WTC11 (cell line): ENCODE measurements at regions not wholly inside any gene's neighbourhood (a gene's known extent, or its start where the extent isn't known, plus 50 kb on each side); places are given as distances from the start of the nearest gene placed in this dataset.
A peak's percentile ranks its signal among the peaks of the same experiment; 100 is the strongest.

Source experiments
- ATAC-seq: fragments of 200-7000 bp; cut with Tn5 transposase; 2 replicates; pipeline ENCODE4 v1.10.0; 2021; ENCODE audit warnings: mild to moderate bottlenecking, moderate library complexity
- CTCF ChIA-PET: fragments of 300-600 bp; sonication (Branson Sonifier 250); formaldehyde crosslinking; loops from one replicate; lab custom pipeline; 2021; ENCODE audit warnings: antibody characterized with exemption; lab: Charles Lee
- POLR2A ChIA-PET: fragments of 350-600 bp; sonication (Branson Sonifier 250); formaldehyde crosslinking; loops from one replicate; lab custom pipeline; 2021; ENCODE audit warnings: antibody characterized with exemption; lab: Charles Lee
- DNase-seq: peaks from one replicate; pipeline ENCODE4 v3.0.0; 2021; ENCODE audit warnings: low spot score
- H3K27ac Mint-ChIP-seq: 2 replicates; pipeline ENCODE4 v1.8.0; 2021; ENCODE audit warnings: mixed read lengths
- H3K27me3 Mint-ChIP-seq: 2 replicates; pipeline ENCODE4 v1.8.0; 2021; ENCODE audit warnings: low read depth, mild to moderate bottlenecking, moderate library complexity, mixed read lengths
- H3K36me3 Mint-ChIP-seq: 2 replicates; pipeline ENCODE4 v1.8.0; 2021; ENCODE audit warnings: mixed read lengths
- H3K4me1 Mint-ChIP-seq: 2 replicates; pipeline ENCODE4 v1.8.0; 2022; ENCODE audit warnings: mixed read lengths
- H3K4me3 Mint-ChIP-seq: 2 replicates; pipeline ENCODE4 v1.8.0; 2021; ENCODE audit warnings: mild to moderate bottlenecking, moderate library complexity, mixed read lengths
- H3K9me3 Mint-ChIP-seq: 2 replicates; pipeline ENCODE4 v1.8.0; 2021; ENCODE audit warnings: mixed read lengths
- CREB1 ChIP-seq: sonication (generic); formaldehyde crosslinking; IDR thresholded peaks from 2 replicates; pipeline ENCODE4 v1.8.0; 2023; ENCODE audit warnings: mild to moderate bottlenecking, missing genetic modification reagents
- FOXJ3 ChIP-seq: sonication (generic); formaldehyde crosslinking; IDR thresholded peaks from 2 replicates; pipeline ENCODE4 v1.9.0; 2021; ENCODE audit warnings: missing genetic modification reagents, mild to moderate bottlenecking, borderline replicate concordance
- FOXK1 ChIP-seq: sonication (generic); formaldehyde crosslinking; IDR thresholded peaks from 2 replicates; pipeline ENCODE4 v1.8.0; 2022; ENCODE audit warnings: mild to moderate bottlenecking, moderate library complexity, missing genetic modification reagents
- GABPB1 ChIP-seq: sonication (generic); formaldehyde crosslinking; IDR thresholded peaks from 2 replicates; pipeline ENCODE4 v1.8.1; 2023; ENCODE audit warnings: mild to moderate bottlenecking, missing genetic modification reagents
- KAT7 ChIP-seq: sonication (generic); formaldehyde crosslinking; IDR thresholded peaks from 2 replicates; pipeline ENCODE4 v1.8.1; 2023; ENCODE audit warnings: missing genetic modification reagents, mild to moderate bottlenecking, borderline replicate concordance
- TCF7 ChIP-seq: sonication (generic); formaldehyde crosslinking; IDR thresholded peaks from 2 replicates; pipeline ENCODE4 v1.8.0; 2022; ENCODE audit warnings: mild to moderate bottlenecking, low read depth, missing genetic modification reagents, moderate library complexity
- TP53 ChIP-seq: sonication (generic); formaldehyde crosslinking; IDR thresholded peaks from 2 replicates; pipeline ENCODE4 v1.8.1; 2023; ENCODE audit warnings: mild to moderate bottlenecking, missing genetic modification reagents
- TF ChIP-seq, protein P1 (sequence below): fragments of 250-450 bp; sonication (Bioruptor Pico); IDR thresholded peaks from 2 replicates; pipeline ENCODE4 v1.9.0; 2021; ENCODE audit warnings: mild to moderate bottlenecking, borderline replicate concordance
- TF ChIP-seq, protein P2 (sequence below): sonication (generic); formaldehyde crosslinking; IDR thresholded peaks from 2 replicates; pipeline ENCODE4 v1.8.1; 2022; ENCODE audit warnings: low read depth, missing genetic modification reagents, borderline replicate concordance
- TF ChIP-seq, protein P3 (sequence below): fragments of 250-450 bp; sonication (Bioruptor Pico); IDR thresholded peaks from 2 replicates; pipeline ENCODE4 v1.9.0; 2021; ENCODE audit warnings: mild to moderate bottlenecking
- TF ChIP-seq, protein P4 (sequence below): fragments of 250-450 bp; sonication (Bioruptor Pico); IDR thresholded peaks from 2 replicates; pipeline ENCODE4 v1.9.0; 2021; ENCODE audit warnings: mild to moderate bottlenecking
- TF ChIP-seq, protein P5 (sequence below): sonication (generic); formaldehyde crosslinking; IDR thresholded peaks from 2 replicates; pipeline ENCODE4 v1.8.1; 2023; ENCODE audit warnings: mild to moderate bottlenecking, missing genetic modification reagents, borderline replicate concordance
- TF ChIP-seq, protein P6 (sequence below): sonication (generic); formaldehyde crosslinking; IDR thresholded peaks from 2 replicates; pipeline ENCODE4 v1.8.1; 2022; ENCODE audit warnings: mild to moderate bottlenecking, moderate library complexity, missing genetic modification reagents
- TF ChIP-seq, protein P7 (sequence below): sonication (generic); formaldehyde crosslinking; IDR thresholded peaks from 2 replicates; pipeline ENCODE4 v1.8.0; 2022; ENCODE audit warnings: mild to moderate bottlenecking, missing genetic modification reagents

DNA sequence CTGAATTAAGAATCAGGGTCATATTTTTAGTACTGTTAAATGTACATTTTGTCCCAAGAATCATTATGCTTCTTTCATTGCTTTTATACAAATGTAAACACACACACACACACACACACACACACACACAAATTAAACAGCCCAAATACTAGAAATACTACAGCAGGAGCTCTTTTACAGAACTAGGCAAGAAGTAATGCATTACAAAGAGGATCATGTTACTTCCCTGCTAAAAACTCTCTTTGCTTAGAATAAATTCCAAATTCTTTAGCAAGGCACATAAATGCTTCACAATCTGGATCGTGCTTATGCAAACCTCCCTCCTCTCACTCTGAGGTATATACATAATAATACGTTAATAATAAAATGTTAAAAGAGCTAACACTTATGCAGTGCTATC, 720.4 kb upstream of the ADGRL4 start (continued):
- TF ChIP-seq, protein P1, sequence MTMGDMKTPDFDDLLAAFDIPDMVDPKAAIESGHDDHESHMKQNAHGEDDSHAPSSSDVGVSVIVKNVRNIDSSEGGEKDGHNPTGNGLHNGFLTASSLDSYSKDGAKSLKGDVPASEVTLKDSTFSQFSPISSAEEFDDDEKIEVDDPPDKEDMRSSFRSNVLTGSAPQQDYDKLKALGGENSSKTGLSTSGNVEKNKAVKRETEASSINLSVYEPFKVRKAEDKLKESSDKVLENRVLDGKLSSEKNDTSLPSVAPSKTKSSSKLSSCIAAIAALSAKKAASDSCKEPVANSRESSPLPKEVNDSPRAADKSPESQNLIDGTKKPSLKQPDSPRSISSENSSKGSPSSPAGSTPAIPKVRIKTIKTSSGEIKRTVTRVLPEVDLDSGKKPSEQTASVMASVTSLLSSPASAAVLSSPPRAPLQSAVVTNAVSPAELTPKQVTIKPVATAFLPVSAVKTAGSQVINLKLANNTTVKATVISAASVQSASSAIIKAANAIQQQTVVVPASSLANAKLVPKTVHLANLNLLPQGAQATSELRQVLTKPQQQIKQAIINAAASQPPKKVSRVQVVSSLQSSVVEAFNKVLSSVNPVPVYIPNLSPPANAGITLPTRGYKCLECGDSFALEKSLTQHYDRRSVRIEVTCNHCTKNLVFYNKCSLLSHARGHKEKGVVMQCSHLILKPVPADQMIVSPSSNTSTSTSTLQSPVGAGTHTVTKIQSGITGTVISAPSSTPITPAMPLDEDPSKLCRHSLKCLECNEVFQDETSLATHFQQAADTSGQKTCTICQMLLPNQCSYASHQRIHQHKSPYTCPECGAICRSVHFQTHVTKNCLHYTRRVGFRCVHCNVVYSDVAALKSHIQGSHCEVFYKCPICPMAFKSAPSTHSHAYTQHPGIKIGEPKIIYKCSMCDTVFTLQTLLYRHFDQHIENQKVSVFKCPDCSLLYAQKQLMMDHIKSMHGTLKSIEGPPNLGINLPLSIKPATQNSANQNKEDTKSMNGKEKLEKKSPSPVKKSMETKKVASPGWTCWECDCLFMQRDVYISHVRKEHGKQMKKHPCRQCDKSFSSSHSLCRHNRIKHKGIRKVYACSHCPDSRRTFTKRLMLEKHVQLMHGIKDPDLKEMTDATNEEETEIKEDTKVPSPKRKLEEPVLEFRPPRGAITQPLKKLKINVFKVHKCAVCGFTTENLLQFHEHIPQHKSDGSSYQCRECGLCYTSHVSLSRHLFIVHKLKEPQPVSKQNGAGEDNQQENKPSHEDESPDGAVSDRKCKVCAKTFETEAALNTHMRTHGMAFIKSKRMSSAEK (CRISPR knock-in tag) = no peak
- TF ChIP-seq, protein P2, sequence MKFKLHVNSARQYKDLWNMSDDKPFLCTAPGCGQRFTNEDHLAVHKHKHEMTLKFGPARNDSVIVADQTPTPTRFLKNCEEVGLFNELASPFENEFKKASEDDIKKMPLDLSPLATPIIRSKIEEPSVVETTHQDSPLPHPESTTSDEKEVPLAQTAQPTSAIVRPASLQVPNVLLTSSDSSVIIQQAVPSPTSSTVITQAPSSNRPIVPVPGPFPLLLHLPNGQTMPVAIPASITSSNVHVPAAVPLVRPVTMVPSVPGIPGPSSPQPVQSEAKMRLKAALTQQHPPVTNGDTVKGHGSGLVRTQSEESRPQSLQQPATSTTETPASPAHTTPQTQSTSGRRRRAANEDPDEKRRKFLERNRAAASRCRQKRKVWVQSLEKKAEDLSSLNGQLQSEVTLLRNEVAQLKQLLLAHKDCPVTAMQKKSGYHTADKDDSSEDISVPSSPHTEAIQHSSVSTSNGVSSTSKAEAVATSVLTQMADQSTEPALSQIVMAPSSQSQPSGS = no peak
- TF ChIP-seq, protein P3, sequence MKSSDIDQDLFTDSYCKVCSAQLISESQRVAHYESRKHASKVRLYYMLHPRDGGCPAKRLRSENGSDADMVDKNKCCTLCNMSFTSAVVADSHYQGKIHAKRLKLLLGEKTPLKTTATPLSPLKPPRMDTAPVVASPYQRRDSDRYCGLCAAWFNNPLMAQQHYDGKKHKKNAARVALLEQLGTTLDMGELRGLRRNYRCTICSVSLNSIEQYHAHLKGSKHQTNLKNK (CRISPR knock-in tag) = no peak
- TF ChIP-seq, protein P4, sequence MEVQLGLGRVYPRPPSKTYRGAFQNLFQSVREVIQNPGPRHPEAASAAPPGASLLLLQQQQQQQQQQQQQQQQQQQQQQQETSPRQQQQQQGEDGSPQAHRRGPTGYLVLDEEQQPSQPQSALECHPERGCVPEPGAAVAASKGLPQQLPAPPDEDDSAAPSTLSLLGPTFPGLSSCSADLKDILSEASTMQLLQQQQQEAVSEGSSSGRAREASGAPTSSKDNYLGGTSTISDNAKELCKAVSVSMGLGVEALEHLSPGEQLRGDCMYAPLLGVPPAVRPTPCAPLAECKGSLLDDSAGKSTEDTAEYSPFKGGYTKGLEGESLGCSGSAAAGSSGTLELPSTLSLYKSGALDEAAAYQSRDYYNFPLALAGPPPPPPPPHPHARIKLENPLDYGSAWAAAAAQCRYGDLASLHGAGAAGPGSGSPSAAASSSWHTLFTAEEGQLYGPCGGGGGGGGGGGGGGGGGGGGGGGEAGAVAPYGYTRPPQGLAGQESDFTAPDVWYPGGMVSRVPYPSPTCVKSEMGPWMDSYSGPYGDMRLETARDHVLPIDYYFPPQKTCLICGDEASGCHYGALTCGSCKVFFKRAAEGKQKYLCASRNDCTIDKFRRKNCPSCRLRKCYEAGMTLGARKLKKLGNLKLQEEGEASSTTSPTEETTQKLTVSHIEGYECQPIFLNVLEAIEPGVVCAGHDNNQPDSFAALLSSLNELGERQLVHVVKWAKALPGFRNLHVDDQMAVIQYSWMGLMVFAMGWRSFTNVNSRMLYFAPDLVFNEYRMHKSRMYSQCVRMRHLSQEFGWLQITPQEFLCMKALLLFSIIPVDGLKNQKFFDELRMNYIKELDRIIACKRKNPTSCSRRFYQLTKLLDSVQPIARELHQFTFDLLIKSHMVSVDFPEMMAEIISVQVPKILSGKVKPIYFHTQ = no peak
- TF ChIP-seq, protein P5, sequence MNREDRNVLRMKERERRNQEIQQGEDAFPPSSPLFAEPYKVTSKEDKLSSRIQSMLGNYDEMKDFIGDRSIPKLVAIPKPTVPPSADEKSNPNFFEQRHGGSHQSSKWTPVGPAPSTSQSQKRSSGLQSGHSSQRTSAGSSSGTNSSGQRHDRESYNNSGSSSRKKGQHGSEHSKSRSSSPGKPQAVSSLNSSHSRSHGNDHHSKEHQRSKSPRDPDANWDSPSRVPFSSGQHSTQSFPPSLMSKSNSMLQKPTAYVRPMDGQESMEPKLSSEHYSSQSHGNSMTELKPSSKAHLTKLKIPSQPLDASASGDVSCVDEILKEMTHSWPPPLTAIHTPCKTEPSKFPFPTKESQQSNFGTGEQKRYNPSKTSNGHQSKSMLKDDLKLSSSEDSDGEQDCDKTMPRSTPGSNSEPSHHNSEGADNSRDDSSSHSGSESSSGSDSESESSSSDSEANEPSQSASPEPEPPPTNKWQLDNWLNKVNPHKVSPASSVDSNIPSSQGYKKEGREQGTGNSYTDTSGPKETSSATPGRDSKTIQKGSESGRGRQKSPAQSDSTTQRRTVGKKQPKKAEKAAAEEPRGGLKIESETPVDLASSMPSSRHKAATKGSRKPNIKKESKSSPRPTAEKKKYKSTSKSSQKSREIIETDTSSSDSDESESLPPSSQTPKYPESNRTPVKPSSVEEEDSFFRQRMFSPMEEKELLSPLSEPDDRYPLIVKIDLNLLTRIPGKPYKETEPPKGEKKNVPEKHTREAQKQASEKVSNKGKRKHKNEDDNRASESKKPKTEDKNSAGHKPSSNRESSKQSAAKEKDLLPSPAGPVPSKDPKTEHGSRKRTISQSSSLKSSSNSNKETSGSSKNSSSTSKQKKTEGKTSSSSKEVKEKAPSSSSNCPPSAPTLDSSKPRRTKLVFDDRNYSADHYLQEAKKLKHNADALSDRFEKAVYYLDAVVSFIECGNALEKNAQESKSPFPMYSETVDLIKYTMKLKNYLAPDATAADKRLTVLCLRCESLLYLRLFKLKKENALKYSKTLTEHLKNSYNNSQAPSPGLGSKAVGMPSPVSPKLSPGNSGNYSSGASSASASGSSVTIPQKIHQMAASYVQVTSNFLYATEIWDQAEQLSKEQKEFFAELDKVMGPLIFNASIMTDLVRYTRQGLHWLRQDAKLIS (CRISPR knock-in tag) = no peak
- TF ChIP-seq TCF7 (CRISPR knock-in tag) = no peak
- no peak for TF ChIP-seq FOXK1 (CRISPR knock-in tag)
- TF ChIP-seq CREB1 = no peak
- no peak for TF ChIP-seq KAT7 (CRISPR knock-in tag)
- TF ChIP-seq TP53 (CRISPR knock-in tag) = no peak

DNA sequence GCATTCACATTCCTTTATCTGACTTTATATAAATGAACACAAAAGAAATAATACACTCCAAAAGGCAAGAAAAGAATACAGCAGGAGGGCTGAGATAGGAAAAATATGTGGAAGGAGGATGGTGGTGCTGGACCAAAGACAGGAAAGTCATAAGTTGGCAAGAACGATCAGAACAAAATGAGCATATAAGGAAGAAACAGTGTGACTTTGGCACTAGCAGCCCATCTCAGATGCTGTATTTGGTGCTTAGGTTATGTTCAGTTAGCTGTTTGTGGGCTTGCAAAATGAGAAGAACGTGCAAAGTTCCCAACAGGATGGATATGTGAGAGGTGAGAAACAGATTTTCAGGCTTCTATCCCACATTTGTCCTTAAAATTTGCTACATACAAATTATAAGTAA, 719.8 kb upstream of the ADGRL4 start:
- Mint-ChIP-seq H3K9me3 (peaks cover 4% of the 10 kb centered on the region; the same call in 1 of the 2 replicates), H3K27me3 (no peaks in the 10 kb centered on the region), H3K4me3 (no peak overlapping the region), H3K27ac (peak overlapping the region; percentile 4; the same call in 1 of the 2 replicates), H3K36me3 (no peaks in the 10 kb centered on the region), H3K4me1 (peaks cover 25% of the 10 kb centered on the region)
- ATAC-seq (no peak), DNase-seq (no peak)
- CTCF ChIA-PET = no interaction called here
- TF ChIP-seq, protein P6, sequence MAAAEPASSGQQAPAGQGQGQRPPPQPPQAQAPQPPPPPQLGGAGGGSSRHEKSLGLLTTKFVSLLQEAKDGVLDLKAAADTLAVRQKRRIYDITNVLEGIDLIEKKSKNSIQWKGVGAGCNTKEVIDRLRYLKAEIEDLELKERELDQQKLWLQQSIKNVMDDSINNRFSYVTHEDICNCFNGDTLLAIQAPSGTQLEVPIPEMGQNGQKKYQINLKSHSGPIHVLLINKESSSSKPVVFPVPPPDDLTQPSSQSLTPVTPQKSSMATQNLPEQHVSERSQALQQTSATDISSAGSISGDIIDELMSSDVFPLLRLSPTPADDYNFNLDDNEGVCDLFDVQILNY (CRISPR knock-in tag) = no peak
- TF ChIP-seq GABPB1 (CRISPR knock-in tag) = no peak
- TF ChIP-seq FOXJ3 (CRISPR knock-in tag) = no peak
- TF ChIP-seq, protein P7, sequence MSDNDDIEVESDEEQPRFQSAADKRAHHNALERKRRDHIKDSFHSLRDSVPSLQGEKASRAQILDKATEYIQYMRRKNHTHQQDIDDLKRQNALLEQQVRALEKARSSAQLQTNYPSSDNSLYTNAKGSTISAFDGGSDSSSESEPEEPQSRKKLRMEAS (CRISPR knock-in tag) = no peak
- POLR2A ChIA-PET = no interaction called here
